HG02981 (cell line): ENCODE measurements at regions not wholly inside any gene's neighbourhood (a gene's known extent, or its start where the extent isn't known, plus 50 kb on each side); places are given as distances from the start of the nearest gene placed in this dataset.

ENCODE experiments used
- ATAC-seq: cut with Tn5 transposase; IDR thresholded peaks from one replicate; pipeline ENCODE4 v1.9.1; 2021; ENCODE audit warnings: mild to moderate bottlenecking, moderate library complexity; ENCODE audit not compliant: unreplicated experiment

- ATAC-seq: no peak
Measured at GRCh38 chr6:26214803-26215584, 127.8 kb downstream of the HFE start.

- no peak for ATAC-seq
Measured at GRCh38 chr6:26215585-26216358, 128.5 kb downstream of the HFE start.

- peak; percentile 68 for ATAC-seq
Measured at GRCh38 chr6:26216359-26216885, 129.2 kb downstream of the HFE start.

- ATAC-seq: peak; percentile 42
Measured at GRCh38 chr6:26216886-26217713, 129.9 kb downstream of the HFE start.

- no peak for ATAC-seq
Measured at GRCh38 chr6:26217714-26218075, 130.5 kb downstream of the HFE start.

- no peak for ATAC-seq
Measured at GRCh38 chr6:26218824-26219223, 131.6 kb downstream of the HFE start.

- no peak for ATAC-seq
Measured at GRCh38 chr6:26220145-26220970, 133.1 kb downstream of the HFE start.

- no peak for ATAC-seq
Measured at GRCh38 chr6:26221186-26221585, 134.0 kb downstream of the HFE start.

GRCh38 chr6:26222571-26222970, 135.3 kb downstream of the HFE start:
- no peak for ATAC-seq

GRCh38 chr6:26223228-26223627, 136.0 kb downstream of the HFE start:
- ATAC-seq: no peak

GRCh38 chr6:26223650-26224546, 136.7 kb downstream of the HFE start:
- ATAC-seq: peak; percentile 56

GRCh38 chr6:26224547-26224912, 137.3 kb downstream of the HFE start:
- no peak for ATAC-seq

- ATAC-seq: no peak
Measured at GRCh38 chr6:26224940-26225847, 138.0 kb downstream of the HFE start.

GRCh38 chr6:26225848-26226578, 138.8 kb downstream of the HFE start:
- ATAC-seq: no peak

GRCh38 chr6:26226579-26226967, 138.4 kb upstream of the BTN3A2 start:
- ATAC-seq: no peak

- ATAC-seq: no peak
Measured at GRCh38 chr6:26230351-26230750, 134.6 kb upstream of the BTN3A2 start.

GRCh38 chr6:26231006-26231587, 133.9 kb upstream of the BTN3A2 start:
- ATAC-seq: no peak
